ENCODE measurements at regions not wholly inside any gene's neighbourhood (a gene's known extent, or its start where the extent isn't known, plus 50 kb on each side); places are given as distances from the start of the nearest gene placed in this dataset.

DNA sequence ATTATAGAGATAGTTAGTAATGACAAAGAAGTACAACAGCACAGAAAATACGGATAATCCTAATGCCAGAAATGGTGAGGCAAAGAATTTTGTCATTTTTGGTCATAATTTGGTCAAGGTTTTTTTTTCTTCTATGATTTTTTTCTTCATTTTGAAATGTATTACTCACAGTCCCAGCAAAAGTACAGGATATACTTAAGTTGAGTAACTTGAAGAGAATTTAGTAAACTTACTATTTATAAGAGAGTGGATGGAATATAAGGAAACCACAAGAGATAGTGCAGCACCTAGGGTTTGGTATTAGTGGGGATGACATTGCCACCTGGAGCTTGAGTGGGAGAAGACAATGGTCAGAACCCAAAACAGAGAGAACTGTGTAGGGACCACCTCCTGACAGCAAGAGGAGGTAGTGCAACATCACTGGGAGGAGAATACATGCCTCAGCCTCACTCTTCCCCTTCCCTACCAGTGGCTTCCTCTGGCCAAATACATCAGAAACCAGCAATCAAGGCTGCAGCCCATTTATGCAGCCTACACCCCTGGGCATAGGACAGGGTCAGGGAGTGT is 434.5 kb upstream of the TRPC7 start:
- TF ChIP-seq POLR2A (IDR thresholded peaks at IDR 0.05) (no peak), CTCF (IDR thresholded peaks at IDR 0.05) (no peak)
